GM12878 (cell line): ENCODE measurements at regions not wholly inside any gene's neighbourhood (a gene's known extent, or its start where the extent isn't known, plus 50 kb on each side); places are given as distances from the start of the nearest gene placed in this dataset.

Experiments used
- ATAC-seq: fragments of 200-7000 bp; cut with Tn5 transposase; 3 replicates; pipeline ENCODE4 v1.9.1; 2020; ENCODE audit warnings: mild to moderate bottlenecking, moderate library complexity
- BruUV-seq: library from RNA; stranded (reverse); fragments of 400-500 nt; replicated peaks from 2 replicates; lab custom pipeline; 2021; lab: Mats Ljungman, UMichigan
- CTCF ChIA-PET: fragments of 300-600 bp; sonication (Branson Sonifier 250); formaldehyde crosslinking; extraction: SDS; loops from one replicate; lab custom pipeline; 2021; ENCODE audit warnings: inconsistent platforms; lab: Yijun Ruan, JAX
- POLR2A ChIA-PET: fragments of 350-600 bp; formaldehyde crosslinking; extraction: SDS; loops from one replicate; lab custom pipeline; 2021; ENCODE audit warnings: inconsistent platforms; lab: Charles Lee
- RAD21 ChIA-PET: fragments of 300-600 bp; sonication (Branson Sonifier 250); formaldehyde crosslinking; loops from one replicate; lab custom pipeline; 2023; ENCODE audit warnings: antibody characterized with exemption; ENCODE audit not compliant: unreplicated experiment; lab: Charles Lee
- SMC1A ChIA-PET: fragments of 300-600 bp; sonication (Branson Sonifier 250); formaldehyde crosslinking; loops from one replicate; lab custom pipeline; 2023; ENCODE audit not compliant: unreplicated experiment, uncharacterized antibody; lab: Charles Lee
- DNase-seq: peaks from one replicate; pipeline ENCODE4 v3.0.0-alpha.2; 2011; ENCODE audit warnings: low read depth, low spot score
- FAIRE-seq: peaks from 3 replicates; lab custom pipeline; 2011; peaks lifted over from hg19 to GRCh38; lab: Jason Lieb, UNC
- H2AFZ ChIP-seq: 2 replicates; pipeline ENCODE4 v1.6.0; 2011; ENCODE audit warnings: low read depth, low read length, control low read depth; ENCODE audit not compliant: control insufficient read depth
- H3K27ac ChIP-seq: 2 replicates; pipeline ENCODE4 v1.5.1; 2011; ENCODE audit warnings: control low read depth; ENCODE audit not compliant: control insufficient read depth, insufficient read depth
- H3K27me3 ChIP-seq, 2 experiments: replicated peaks in 1 of 2; 2 replicates each; pipeline versions ENCODE4 v1.6.0 to v1.6.1; 2011; ENCODE audit warnings: low read length in 1 of 2; ENCODE audit not compliant: control insufficient read depth in 2 of 2, insufficient read depth in 2 of 2
- H3K36me3 ChIP-seq, 2 experiments: 2 replicates each; pipeline ENCODE4 v1.5.1; 2011; ENCODE audit warnings: low read length in 1 of 2; ENCODE audit not compliant: control insufficient read depth in 2 of 2, insufficient read depth in 2 of 2
- H3K4me1 ChIP-seq: 2 replicates; pipeline ENCODE4 v1.6.1; 2011; ENCODE audit warnings: mild to moderate bottlenecking, low read length, moderate library complexity, mixed read lengths; ENCODE audit not compliant: control insufficient read depth, insufficient read depth
- H3K4me2 ChIP-seq: 2 replicates; pipeline ENCODE4 v1.6.0; 2011; ENCODE audit warnings: control low read depth; ENCODE audit not compliant: control insufficient read depth, insufficient read depth
- H3K4me3 ChIP-seq: fragments of 200-600 bp; sonication (generic); 2 replicates; pipeline ENCODE4 v1.5.1; 2016
- H3K79me2 ChIP-seq: 2 replicates; pipeline ENCODE4 v1.6.0; 2011; ENCODE audit warnings: low read length; ENCODE audit not compliant: control insufficient read depth, insufficient read depth
- H3K9ac ChIP-seq: 2 replicates; pipeline ENCODE4 v1.8.0; 2011; ENCODE audit warnings: low read length, control low read depth, mixed read lengths; ENCODE audit not compliant: control insufficient read depth, insufficient read depth
- H3K9me3 ChIP-seq: replicated peaks from 3 replicates; pipeline ENCODE4 v1.5.1; 2011; ENCODE audit warnings: mild to moderate bottlenecking, low read length; ENCODE audit not compliant: control insufficient read depth, insufficient read depth
- H4K20me1 ChIP-seq: 2 replicates; pipeline ENCODE4 v1.6.0; 2011; ENCODE audit not compliant: control insufficient read depth, insufficient read depth
- CHD1 ChIP-seq: IDR thresholded peaks from 2 replicates; pipeline ENCODE4 v1.6.1; 2012; ENCODE audit warnings: low read depth, low read length, improper control_type of control experiment
- MYB ChIP-seq: fragments of 150-350 bp; IDR thresholded peaks from 2 replicates; pipeline ENCODE4 v1.6.1; 2014; ENCODE audit warnings: mild to moderate bottlenecking, low read depth, low read length, borderline replicate concordance
- NR2F1 ChIP-seq: fragments of 450-650 bp; conservative IDR thresholded peaks from 2 replicates; pipeline ENCODE4 v1.6.1; 2017; ENCODE audit warnings: mild to moderate bottlenecking
- STAT3 ChIP-seq: IDR thresholded peaks from 2 replicates; pipeline ENCODE4 v1.6.1; 2011; ENCODE audit warnings: low read depth, low read length, improper control_type of control experiment
- TCF3 ChIP-seq: IDR thresholded peaks from 2 replicates; pipeline ENCODE4 v1.6.1; 2012; ENCODE audit warnings: low read depth, mild to moderate bottlenecking, low read length, borderline replicate concordance; ENCODE audit not compliant: insufficient read depth
- ZBTB40 ChIP-seq: fragments of 450-650 bp; IDR thresholded peaks from 2 replicates; pipeline ENCODE4 v1.6.1; 2016; ENCODE audit warnings: mild to moderate bottlenecking, moderate library complexity, borderline replicate concordance
- WGBS: methylation state at CpG from one replicate; pipeline ENCODE4 v1.1.6; 2016; ENCODE audit warnings: low lambda C conversion rate; ENCODE audit not compliant: insufficient replicate concordance, insufficient coverage; ENCODE audit errors: missing lambda C conversion rate; 5-methylcytosine and 5-hydroxymethylcytosine counted together
- in situ Hi-C: fragments of 300-500 bp; cut with MboI; formaldehyde crosslinking; loops from 9 replicates; pipeline ENCODE4 v1.14.3; 2018; ENCODE audit warnings: mixed read lengths
- intact Hi-C: fragments of 100-400 bp; cut with micrococcal nuclease; formaldehyde crosslinking; loops from one replicate; pipeline ENCODE4 v1.14.2; 2022; ENCODE audit not compliant: unreplicated experiment

DNA sequence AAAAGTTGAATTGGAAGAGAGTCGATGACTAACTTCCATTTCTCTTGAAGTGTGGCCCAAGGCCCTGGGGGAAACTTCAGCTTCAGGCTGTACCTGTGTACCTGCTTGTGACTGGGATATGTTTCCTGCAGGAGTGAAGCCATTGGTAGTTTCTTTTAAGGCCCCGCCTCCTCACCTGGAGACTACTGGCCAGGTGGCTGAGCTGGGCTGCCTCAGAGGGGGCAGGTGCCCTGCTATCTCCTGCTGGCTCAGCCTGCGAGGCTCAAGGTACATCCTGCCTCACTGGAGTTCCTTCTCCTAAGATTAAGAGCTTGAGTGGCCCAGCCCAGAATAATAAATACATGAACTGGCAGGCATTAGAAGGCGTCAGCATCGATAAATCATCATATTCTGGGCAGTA is 121.6 kb upstream of the ROPN1 start:
- H3K4me1 ChIP-seq = no peaks in the 10 kb centered on the region
- H3K4me2 ChIP-seq = no peak overlapping the region
- H3K27me3 ChIP-seq = peaks cover 2 to 4% of the 10 kb centered on the region in 2 experiments; a peak in 2 of 4 replicates
- H3K27ac ChIP-seq = no peak overlapping the region
- no peak for DNase-seq
- H3K36me3 ChIP-seq = no peaks in the 10 kb centered on the region
- TF ChIP-seq MYB (no peak), ZBTB40 (no peak), CHD1 (no peak), STAT3 (no peak), TCF3 (no peak), NR2F1 (no peak)
- in situ Hi-C loops = no loop called here
- no peaks in the 10 kb centered on the region for H3K9me3 ChIP-seq
- SMC1A ChIA-PET = interaction anchor here (1.0 to 1.8 kb wide), 2 partner anchors 95 to 108 kb away, joined by 3 to 4 read pairs; no protein-coding TSS in a partner anchor
- H2AFZ ChIP-seq = no peak overlapping the region
- no peaks in the 10 kb centered on the region for H3K79me2 ChIP-seq
- intact Hi-C loops = no loop called here
- H3K4me3 ChIP-seq = no peak overlapping the region
- no peak overlapping the region for H3K9ac ChIP-seq
- H4K20me1 ChIP-seq = no peaks in the 10 kb centered on the region
- WGBS = 43% methylated on average over 5 of the region's 5 CpGs
- no peak for FAIRE-seq
- BruUV-seq = no TSS peak
- RAD21 ChIA-PET = no interaction called here
- CTCF ChIA-PET = no interaction called here
- POLR2A ChIA-PET = no interaction called here
- ATAC-seq = no peak
